Aorta (tissue), 5 donors: ENCODE measurements at regions not wholly inside any gene's neighbourhood (a gene's known extent, or its start where the extent isn't known, plus 50 kb on each side); places are given as distances from the start of the nearest gene placed in this dataset.

Source experiments
- ATAC-seq: fragments of 200-7000 bp; cut with Tn5 transposase; one replicate; pipeline ENCODE4 v1.9.1; 2022; ENCODE audit warnings: moderate library complexity; ENCODE audit not compliant: low FRiP score
- DNase-seq, 2 donors: peaks; one replicate each; pipeline ENCODE4 v3.0.0-alpha.2; 2020
- H3K27ac ChIP-seq, 2 donors: one replicate each; pipeline ENCODE4 v1.5.1; 2013; ENCODE audit warnings: low read length in 2 of 2, mild to moderate bottlenecking in 2 of 2, moderate library complexity in 2 of 2, control low read depth in 1 of 2, inconsistent platforms in 1 of 2, low read depth in 1 of 2
- H3K27me3 ChIP-seq, 2 donors: one replicate each; pipeline ENCODE4 v1.6.1; 2013; ENCODE audit warnings: control low read depth in 1 of 2, low read length in 1 of 2, mild to moderate bottlenecking in 1 of 2, moderate library complexity in 1 of 2; ENCODE audit not compliant: insufficient read depth in 2 of 2, control insufficient read depth in 1 of 2
- H3K36me3 ChIP-seq, 2 donors: one replicate each; pipeline ENCODE4 v1.6.1; 2013; ENCODE audit warnings: control low read depth in 1 of 2, low read length in 1 of 2, mild to moderate bottlenecking in 1 of 2; ENCODE audit not compliant: insufficient read depth in 2 of 2, control insufficient read depth in 1 of 2
- H3K4me1 ChIP-seq, 2 donors: one replicate each; pipeline ENCODE4 v1.6.1; 2013; ENCODE audit warnings: low read length in 2 of 2, control low read depth in 1 of 2, mild to moderate bottlenecking in 1 of 2, moderate library complexity in 1 of 2; ENCODE audit not compliant: insufficient read depth in 2 of 2, control insufficient read depth in 1 of 2
- H3K4me3 ChIP-seq, 2 donors: one replicate each; pipeline ENCODE4 v1.5.1; 2013; ENCODE audit warnings: low read length in 2 of 2, control low read depth in 1 of 2, mild to moderate bottlenecking in 1 of 2
- H3K9me3 ChIP-seq: one replicate; pipeline ENCODE4 v1.6.1; 2013; ENCODE audit warnings: mild to moderate bottlenecking, low read length; ENCODE audit not compliant: control insufficient read depth
- WGBS, 2 donors: extraction: QIAGEN DNeasy Blood & Tissue Kit; methylation state at CpG; one replicate each; pipeline ENCODE4 v1.1.7; 2013; 5-methylcytosine and 5-hydroxymethylcytosine counted together
- intact Hi-C, 2 donors: fragments of 100-400 bp; cut with DNase I; formaldehyde crosslinking; loops; one replicate each; pipeline versions ENCODE4 v1.14.2 to v1.15.0; 2022
- donor health status: healthy with polysubstance abuse.
- donor health status: Bipolar disorder and iron deficiency.
- donor health status: DM: no; HTN: no; CAD: no.
- donor health status: DM: no; HTN: no; CAD: no.
- donor health status: DM: yes; HTN: yes; CAD: no.

GRCh38 chr3:182226995-182227394 lies 515.3 kb downstream of the SOX2 start:
- H3K27ac ChIP-seq: no peak overlapping the region
- WGBS, 2 donors: 35 to 41% methylated on average over 4 of the region's 4 CpGs
- DNase-seq (no peak), ATAC-seq (no peak)
- no peak overlapping the region for H3K4me3 ChIP-seq
- H3K27me3 ChIP-seq: no peaks in the 10 kb centered on the region
- intact Hi-C loops: no loop called here
- no peaks in the 10 kb centered on the region for H3K36me3 ChIP-seq
- H3K9me3 ChIP-seq: no peaks in the 10 kb centered on the region
- H3K4me1 ChIP-seq: no peaks in the 10 kb centered on the region

- no peaks in the 10 kb centered on the region for H3K36me3 ChIP-seq
- no peak overlapping the region for H3K4me3 ChIP-seq
- no peak overlapping the region for H3K27ac ChIP-seq
- ATAC-seq: no peak
- no peaks in the 10 kb centered on the region for H3K27me3 ChIP-seq
- no peaks in the 10 kb centered on the region for H3K9me3 ChIP-seq
- no peak for DNase-seq
- 96 to 97% methylated on average over 1 of the region's 1 CpG for WGBS, 2 donors
- H3K4me1 ChIP-seq: no peaks in the 10 kb centered on the region
- intact Hi-C loops: no loop called here
Observed at GRCh38 chr3:182233405-182233804, 521.7 kb downstream of the SOX2 start.

DNA sequence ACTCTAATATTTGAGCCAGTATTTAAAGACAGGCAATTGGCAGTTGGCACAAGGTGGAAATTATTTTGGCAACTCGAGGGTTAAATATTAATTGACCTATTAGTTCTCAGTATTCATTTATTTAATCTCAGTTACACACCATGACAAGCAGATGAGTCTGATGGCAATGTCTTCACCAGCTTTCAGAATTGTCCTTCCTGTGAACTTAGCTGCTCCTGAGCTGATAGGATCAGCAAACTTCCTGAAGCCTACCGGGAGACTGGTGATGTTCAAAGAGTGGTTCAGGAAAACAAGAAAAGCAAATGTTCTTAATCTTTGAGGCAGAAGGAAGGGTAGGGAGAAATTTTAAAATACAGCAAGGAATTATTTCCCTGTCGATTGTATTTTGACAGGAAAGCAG lies 522.2 kb downstream of the SOX2 start:
- no peak overlapping the region for H3K27ac ChIP-seq
- intact Hi-C loops: no loop called here

DNA sequence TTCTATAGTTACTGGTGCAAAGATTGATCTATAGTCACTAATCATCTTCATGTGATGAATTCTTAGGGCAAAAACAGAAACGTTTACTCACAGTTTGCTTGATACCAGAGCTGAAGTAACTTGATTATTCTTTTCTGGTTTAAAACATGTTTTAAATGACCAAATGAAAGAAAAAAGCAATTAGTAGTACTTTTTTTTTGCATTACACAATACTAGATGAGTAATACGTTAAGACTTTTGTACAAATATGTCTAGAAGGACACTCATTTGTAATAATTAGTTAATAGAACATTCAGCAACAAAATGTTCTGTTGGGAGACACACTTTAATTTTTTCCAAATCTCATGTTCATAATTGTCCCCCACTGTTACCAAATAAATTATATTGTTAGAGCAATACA lies 523.2 kb downstream of the SOX2 start:
- Histone ChIP-seq H3K4me1 (no peaks in the 10 kb centered on the region), H3K4me3 (no peak overlapping the region), H3K9me3 (no peaks in the 10 kb centered on the region), H3K27ac (no peak overlapping the region), H3K27me3 (no peaks in the 10 kb centered on the region), H3K36me3 (no peaks in the 10 kb centered on the region)
- no peak for DNase-seq
- ATAC-seq: no peak
- 53 to 59% methylated on average over 2 of the region's 2 CpGs for WGBS, 2 donors
- intact Hi-C loops: no loop called here

More for the DNA sequence above, 522.2 kb downstream of the SOX2 start:
- Histone ChIP-seq H3K4me1 (no peaks in the 10 kb centered on the region), H3K27me3 (no peaks in the 10 kb centered on the region), H3K36me3 (no peaks in the 10 kb centered on the region), H3K4me3 (no peak overlapping the region), H3K9me3 (no peaks in the 10 kb centered on the region)
- 41 to 45% methylated on average over 3 of the region's 3 CpGs for WGBS, 2 donors
- ATAC-seq: no peak
- DNase-seq: no peak

DNA sequence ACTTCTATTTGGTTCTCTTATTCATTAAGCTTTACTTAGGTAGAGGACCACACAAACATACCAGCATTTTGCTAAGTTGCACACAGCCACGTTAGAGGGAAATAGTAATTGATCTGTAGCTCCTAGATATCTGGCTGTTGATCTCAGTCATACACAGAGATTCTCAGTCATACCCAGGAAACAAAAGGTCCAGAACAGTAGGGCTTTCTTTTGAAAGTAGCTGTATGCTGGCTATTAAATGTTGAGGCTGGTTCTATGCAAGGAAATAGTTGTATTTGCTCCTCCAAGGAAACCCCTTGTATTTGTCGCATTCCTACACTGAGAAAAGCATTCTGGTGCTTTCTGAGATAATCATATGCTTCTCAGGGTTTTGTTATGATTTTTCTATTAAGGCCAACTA lies 523.8 kb downstream of the SOX2 start:
- intact Hi-C loops: no loop called here
- Histone ChIP-seq H3K9me3 (no peaks in the 10 kb centered on the region), H3K4me1 (no peaks in the 10 kb centered on the region), H3K27me3 (no peaks in the 10 kb centered on the region), H3K4me3 (no peak overlapping the region), H3K27ac (no peak overlapping the region), H3K36me3 (no peaks in the 10 kb centered on the region)
- no peak for ATAC-seq
- DNase-seq: no peak
- WGBS, 2 donors: 60 to 62% methylated on average over 2 of the region's 2 CpGs

GRCh38 chr3:182238126-182238525 lies 526.4 kb downstream of the SOX2 start:
- H3K27ac ChIP-seq: no peak overlapping the region
- intact Hi-C loops: no loop called here
- ATAC-seq (no peak), DNase-seq (no peak)
- WGBS, 2 donors: 21 to 35% methylated on average over 8 of the region's 8 CpGs
- H3K4me3 ChIP-seq: no peak overlapping the region
- no peaks in the 10 kb centered on the region for H3K27me3 ChIP-seq
- H3K4me1 ChIP-seq: no peaks in the 10 kb centered on the region
- no peaks in the 10 kb centered on the region for H3K36me3 ChIP-seq
- no peaks in the 10 kb centered on the region for H3K9me3 ChIP-seq

GRCh38 chr3:182239316-182239715 lies 527.6 kb downstream of the SOX2 start:
- Histone ChIP-seq H3K27ac (no peak overlapping the region), H3K36me3 (no peaks in the 10 kb centered on the region), H3K4me3 (no peak overlapping the region), H3K4me1 (no peaks in the 10 kb centered on the region), H3K27me3 (no peaks in the 10 kb centered on the region), H3K9me3 (no peaks in the 10 kb centered on the region)
- intact Hi-C loops: no loop called here
- DNase-seq (no peak), ATAC-seq (no peak)
- WGBS, 2 donors: 85 to 90% methylated on average over 2 of the region's 2 CpGs

- H3K27ac ChIP-seq: no peak overlapping the region
- no peaks in the 10 kb centered on the region for H3K9me3 ChIP-seq
- no peak for DNase-seq
- intact Hi-C loops: no loop called here
- no peaks in the 10 kb centered on the region for H3K4me1 ChIP-seq
- ATAC-seq: no peak
- no peaks in the 10 kb centered on the region for H3K36me3 ChIP-seq
- 62 to 65% methylated on average over 2 of the region's 2 CpGs for WGBS, 2 donors
- H3K4me3 ChIP-seq: no peak overlapping the region
- no peaks in the 10 kb centered on the region for H3K27me3 ChIP-seq
Observed at GRCh38 chr3:182240474-182240873, 528.7 kb downstream of the SOX2 start.

- Histone ChIP-seq H3K4me1 (no peaks in the 10 kb centered on the region), H3K27me3 (no peaks in the 10 kb centered on the region), H3K36me3 (no peaks in the 10 kb centered on the region), H3K4me3 (no peak overlapping the region), H3K27ac (no peak overlapping the region), H3K9me3 (no peaks in the 10 kb centered on the region)
- DNase-seq (no peak), ATAC-seq (no peak)
- 78 to 81% methylated on average over 8 of the region's 8 CpGs for WGBS, 2 donors
- intact Hi-C loops: no loop called here
Observed at GRCh38 chr3:182241196-182241765, 529.6 kb downstream of the SOX2 start.
